Eye (tissue), 1 donor: ENCODE measurements at regions not wholly inside any gene's neighbourhood (a gene's known extent, or its start where the extent isn't known, plus 50 kb on each side); places are given as distances from the start of the nearest gene placed in this dataset.
"Not testable (repeated sequence)": the region's sequence is repeated elsewhere in the genome, so short reads cannot be mapped to it uniquely, and the experiment has no call there.

Experiments
- DNase-seq: peaks from one replicate; pipeline ENCODE4 v3.0.0-alpha.2; 2015

DNA sequence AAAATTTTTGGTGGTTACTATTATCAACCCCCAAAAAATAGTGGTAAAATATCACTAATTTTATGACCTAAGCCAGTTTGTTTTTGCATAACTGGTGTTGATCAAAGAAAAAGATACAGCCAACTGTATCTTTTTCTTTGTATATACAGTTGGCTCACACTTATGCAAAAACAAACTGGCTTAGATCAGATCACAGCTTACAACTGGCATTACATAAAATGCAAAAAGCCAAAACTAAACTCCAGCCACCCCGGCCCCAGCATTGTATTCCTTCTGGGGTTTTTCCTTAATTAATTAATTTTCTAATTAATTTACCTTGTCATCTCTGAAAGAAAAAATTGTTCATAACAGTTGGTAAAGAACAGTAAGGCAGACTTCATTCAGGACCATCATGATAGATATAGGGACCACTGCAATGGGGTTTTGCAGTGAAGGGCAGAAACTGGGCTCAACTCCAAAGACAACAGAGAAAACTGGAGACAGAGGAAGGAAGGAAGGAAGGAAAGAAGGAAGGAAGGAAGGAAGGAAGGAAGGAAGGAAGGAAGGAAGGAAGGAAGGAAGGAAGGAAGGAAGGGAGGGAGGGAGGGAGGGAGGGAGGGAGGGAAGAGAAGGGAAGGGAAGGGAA, 202.1 kb downstream of the HNRNPD start:
- DNase-seq = no peak

DNA sequence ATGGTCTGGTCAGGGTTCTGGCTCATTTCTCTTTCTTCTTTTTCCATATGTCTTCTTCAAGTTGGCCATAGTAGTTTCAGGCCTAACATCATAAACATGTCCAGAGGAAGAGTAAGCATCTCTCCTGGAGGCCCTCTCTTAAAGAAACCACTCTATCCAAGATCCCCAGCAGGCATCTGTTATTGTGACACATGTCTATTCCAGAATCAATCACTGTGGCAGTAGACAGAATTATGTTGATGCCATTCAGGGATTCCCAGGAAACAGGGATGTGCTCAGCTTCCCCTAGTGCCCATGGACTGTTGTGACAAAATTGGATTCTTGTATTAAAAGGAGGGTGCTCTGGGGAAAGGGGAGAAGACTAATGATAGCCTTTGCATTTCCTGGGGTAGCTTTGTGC, 224.0 kb downstream of the HNRNPD start:
- no peak for DNase-seq

DNA sequence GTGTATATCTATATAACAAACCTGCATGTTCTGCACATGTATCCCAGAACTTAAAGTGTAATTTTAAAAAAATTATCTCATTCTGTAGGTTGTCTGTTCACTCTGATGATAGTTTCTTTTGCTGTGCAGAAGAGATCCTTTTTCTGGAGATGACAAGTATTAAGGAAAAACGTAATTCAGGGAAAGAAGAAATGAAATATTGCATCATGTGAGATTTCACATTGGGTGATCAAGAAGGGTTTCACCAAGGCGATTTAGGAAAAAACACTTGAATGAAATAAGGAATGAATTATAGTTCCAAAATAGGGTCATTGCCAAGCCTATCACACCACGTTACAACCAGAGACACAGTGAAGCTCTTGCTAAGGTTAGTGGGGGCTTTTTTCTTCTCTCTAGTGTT, 227.9 kb downstream of the HNRNPD start:
- DNase-seq = no peak

DNA sequence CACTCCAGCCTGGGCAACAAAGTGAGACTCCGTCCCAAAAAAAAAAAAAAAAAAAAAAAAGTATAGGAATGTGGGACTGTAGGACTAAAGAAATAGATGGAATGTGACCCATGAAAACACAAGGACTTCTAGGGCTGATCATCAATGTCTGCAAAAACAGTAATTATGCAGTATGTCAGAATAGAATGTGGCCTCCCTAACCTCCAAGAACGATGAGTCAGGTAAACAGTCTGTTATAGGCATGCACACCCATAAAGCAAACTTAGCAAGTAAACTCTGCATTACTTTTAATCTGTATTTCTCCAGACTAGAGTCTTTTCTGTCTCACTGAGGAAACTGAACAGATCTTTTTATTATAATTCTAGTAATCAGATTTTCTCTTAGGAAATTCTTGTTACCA, 233.4 kb downstream of the HNRNPD start:
- no peak for DNase-seq

DNA sequence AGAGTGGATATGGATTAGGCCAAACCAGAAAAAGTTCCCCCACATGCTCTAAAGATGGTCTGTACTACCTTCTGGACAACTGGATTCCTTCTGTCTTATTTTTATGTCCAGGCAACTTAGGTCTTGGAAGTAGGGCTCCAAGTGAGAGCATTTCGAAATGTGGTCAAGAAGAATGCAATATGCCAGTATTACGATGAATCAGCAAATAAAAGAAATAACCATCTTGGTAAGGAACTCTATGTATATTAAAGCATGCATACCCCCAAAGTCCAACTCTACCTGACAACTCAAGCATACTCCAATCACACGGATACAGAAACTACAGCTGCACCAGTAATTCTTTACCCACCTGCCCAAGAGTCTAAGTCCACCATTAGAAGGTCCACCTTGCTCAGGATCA, 234.5 kb downstream of the HNRNPD start:
- DNase-seq = no peak

DNA sequence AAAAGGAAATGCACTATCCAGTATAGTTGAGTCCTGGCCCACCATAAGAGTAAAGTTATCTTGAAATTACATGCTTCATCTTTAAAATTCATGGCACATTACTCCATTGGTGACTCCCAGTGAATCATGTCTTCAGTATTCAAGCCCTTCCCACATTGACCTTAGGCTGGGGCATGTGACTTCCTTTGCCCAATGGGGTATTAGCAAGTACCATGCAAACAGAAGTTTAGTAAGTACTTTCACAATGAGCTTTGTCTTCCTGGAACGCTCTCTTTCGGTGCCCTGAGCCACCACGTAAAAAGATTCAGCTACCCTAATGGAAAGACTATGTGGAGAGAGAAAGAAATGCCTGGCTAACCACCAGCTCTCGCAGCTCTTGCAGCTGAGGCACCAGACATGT, 235.4 kb downstream of the HNRNPD start:
- DNase-seq = no peak

DNA sequence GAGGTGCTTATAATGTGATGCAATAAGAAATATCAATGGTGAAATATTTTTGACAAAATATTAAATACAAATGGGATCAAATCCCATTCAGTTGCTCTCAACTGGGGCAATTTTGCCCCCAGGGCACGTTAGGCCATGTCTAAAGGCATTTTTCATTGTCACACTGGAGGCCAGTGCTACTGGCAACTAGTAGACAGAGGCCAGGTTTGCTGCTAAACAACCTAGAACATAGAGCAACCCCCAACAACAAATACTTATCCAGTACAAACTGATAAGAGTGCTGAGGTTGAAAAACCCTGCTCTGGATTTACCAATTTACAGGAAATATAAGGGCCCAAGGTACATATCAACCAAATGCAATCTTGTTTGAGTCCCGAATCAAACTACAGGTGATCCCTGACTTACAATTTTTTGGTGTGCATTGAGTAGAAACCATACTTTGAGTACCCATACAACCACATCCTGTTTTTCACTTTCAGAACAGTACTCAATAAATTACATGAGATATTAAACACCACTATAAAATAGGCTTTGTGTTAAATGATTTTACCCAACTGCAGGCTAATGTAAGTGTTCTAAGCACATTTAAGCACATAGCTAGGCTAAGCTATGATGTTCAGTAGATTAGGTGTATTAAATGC, 237.5 kb downstream of the HNRNPD start:
- no peak for DNase-seq

DNA sequence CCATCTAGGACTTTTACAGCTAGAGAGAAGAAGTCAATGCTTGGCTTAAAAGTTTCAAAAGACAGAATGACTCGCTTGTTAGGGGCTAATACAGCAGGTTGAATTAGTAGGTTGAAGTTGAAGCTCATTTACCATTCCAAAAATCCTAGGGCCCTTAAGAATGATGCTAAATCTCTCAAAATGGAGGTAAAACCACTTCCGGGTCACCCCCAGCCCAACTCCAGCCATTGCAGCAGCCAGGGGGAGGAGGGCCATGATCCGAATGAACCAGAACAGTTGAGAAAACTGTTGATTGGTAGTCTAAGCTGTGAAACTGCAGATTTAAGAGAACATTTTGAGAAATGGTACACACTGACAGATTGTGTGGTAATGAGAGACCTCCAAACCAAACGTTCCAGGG, 245.4 kb downstream of the HNRNPD start:
- DNase-seq = no peak

DNA sequence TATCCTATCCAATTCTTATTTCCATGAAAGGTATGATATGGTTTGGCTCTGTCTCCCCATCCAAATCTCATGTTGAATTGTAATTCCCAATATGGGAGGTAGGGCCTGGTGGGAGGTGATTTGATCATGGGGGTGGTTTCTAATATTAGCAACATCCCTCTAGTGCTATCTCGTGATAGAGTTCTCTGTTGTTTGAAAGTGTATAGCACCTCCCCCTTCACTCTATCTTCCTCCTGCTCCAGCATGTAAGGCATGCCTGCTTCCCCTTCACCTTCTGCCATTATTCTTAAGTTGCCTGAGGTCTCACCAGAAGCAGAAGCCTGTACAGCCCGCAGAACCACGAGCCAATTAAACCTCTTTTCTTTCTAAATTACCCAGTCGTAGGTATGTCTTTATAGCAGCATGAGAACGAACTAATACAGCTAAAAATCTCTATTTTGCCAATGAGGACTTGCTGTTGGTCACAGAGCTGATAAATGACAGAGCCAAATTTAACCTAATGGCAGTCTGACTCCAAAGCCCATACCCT, 247.2 kb downstream of the HNRNPD start:
- no peak for DNase-seq

DNA sequence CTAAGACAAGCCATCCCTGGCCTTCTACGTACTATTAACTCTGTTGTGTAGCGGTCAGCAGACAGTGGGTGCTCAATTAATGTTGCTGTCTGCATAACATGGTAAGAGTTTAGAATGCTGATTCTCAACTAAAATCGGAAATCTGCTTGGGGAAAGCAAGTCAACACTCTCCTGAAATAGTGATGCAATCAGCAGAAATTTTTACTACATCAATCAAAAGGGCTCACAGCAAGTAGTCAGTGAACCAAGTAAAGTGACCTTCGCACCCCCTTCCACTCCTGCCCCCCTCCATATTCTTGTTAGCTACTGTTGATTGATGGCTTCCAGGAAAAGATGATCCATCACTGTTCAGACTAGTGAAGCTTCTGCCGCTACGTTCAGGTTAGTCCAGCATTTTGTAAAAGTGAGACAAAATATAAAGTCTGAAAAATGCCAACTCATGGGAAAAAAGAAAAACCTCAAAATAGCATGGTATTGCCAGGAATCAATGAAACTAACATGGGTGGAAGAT, 247.9 kb downstream of the HNRNPD start:
- DNase-seq = no peak

DNA sequence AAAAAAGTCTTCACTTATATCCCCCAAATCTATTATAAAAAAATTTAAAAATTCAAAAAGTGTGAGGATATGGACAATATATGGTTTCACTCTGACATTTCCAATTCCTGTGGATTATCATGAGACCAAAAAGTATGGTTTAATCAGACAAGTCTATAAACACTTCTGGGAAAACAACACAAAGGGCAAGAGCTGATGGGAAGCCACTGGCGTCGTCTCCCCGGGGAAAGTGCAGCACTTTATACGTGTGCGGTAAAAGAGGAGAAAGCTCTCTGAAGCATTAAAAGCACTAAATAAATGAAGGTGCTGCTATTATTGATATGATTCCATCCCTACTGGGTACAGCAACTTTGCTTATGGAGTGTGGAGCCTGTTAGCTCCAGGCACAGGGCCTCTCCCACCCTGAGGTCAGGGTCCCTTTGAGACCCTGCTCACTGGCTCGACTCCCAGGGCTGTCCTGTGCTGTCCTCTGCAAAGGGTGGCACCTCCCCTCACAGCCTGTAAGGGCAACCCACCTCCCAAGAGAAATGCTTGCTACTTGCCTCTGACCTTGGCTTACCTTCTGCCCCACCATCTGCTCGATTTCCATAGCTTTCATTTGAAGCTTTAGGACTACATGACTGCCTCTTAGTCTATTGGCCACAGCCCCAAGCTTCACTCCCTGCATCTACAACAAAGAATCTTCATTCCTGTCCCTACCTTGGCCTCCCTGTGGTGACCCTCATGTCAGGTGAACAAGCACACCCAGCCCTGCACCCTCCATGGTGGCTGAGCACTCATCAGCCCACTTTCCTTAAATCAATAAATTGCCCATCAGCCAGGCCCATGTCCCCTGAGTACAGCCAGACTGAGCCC, 248.6 kb downstream of the HNRNPD start:
- peak; percentile 68 for DNase-seq

DNA sequence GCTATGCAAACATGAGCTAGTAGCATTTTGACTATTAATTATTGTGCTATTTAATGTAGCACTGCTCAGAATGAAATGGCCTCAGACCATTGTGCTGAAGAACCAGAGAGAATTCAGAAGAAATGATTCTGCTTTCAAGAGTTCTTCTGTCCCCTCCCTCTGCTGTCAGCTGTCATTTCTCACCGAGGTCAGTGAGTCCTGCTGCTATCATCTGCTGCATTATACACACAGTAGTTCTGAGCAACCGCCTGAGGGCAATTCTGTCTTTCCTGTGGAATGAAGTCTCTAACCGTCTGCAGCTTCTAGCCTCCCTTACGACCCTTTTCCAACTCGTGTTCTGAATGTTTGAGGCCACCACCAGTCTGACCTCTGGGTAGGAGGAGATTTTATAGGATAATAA, 249.4 kb downstream of the HNRNPD start:
- peak; percentile 89 for DNase-seq

DNA sequence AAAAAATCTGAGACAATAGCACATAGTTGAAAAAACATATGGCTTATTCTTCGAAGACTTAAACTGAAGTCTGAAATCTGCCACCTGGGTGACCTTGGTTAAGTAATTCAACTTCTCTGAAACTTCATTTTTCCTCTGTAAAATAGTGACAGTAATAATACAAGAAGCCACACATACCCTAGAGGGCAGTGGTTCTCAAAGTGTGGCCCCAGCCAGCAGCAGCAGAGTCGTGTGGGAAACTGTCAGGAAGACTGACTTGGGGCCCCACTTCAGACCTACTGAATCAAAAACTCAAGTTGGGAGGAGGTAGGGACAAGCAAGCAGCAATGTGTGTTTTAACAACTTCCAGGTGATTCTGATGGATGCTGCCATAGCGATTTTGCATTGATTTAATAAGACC, 249.9 kb downstream of the HNRNPD start:
- DNase-seq = no peak

DNA sequence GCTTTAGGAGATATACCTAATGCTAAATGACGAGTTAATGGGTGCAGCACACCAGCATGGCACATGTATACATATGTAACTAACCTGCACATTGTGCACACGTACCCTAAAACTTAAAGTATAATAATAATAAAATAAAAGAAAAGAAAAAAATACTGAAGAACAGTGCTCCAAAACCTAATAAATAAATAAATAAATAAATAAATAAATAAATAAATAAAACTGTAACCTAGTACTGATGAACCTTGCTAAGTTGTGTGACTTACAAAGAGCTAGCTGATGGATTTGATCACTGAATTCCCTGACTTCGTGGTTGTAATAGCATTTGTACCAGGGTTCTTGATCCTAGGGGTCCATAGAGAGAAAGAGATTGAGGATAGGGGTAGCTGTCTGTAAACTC, 258.6 kb downstream of the HNRNPD start:
- not testable (repeated sequence) for DNase-seq

DNA sequence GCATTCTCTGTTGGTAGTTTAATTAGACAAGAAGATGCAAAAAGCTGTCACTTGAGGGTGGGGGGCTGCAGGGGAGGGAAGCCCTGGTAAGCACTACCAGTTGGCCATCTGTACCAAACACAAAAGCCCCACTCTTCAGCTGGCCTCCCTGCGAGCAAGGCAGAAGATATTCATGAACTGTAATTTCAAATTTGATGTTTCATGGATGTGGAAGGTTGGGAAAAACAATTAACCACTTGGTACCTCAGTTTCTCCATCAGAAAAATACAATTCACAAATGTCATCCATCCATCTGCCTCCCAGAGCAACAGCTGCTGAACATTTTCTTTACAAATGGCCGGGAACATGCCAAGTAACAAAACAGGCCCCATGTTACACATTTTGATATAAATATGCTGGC, 265.3 kb downstream of the HNRNPD start:
- DNase-seq = no peak

DNA sequence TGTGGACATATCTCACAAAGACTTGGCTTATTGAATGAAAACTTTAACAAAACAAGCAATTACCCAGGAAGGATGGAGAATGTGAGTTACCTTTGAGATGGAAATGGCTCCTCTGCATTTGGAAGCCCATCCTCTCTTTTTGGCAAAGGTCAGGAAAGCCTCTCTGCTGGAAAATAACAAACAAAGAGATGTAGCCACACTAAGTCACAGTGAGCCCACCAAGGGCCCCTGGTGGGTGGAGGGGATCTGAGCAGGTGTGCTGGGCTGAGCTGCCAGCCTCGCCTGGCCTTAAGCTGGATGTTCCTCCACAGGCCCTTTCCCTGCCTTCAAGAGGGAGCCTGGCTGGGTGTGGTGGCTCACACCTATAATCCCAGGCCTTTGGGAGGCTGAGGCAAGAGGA, 269.2 kb downstream of the HNRNPD start:
- no peak for DNase-seq

DNA sequence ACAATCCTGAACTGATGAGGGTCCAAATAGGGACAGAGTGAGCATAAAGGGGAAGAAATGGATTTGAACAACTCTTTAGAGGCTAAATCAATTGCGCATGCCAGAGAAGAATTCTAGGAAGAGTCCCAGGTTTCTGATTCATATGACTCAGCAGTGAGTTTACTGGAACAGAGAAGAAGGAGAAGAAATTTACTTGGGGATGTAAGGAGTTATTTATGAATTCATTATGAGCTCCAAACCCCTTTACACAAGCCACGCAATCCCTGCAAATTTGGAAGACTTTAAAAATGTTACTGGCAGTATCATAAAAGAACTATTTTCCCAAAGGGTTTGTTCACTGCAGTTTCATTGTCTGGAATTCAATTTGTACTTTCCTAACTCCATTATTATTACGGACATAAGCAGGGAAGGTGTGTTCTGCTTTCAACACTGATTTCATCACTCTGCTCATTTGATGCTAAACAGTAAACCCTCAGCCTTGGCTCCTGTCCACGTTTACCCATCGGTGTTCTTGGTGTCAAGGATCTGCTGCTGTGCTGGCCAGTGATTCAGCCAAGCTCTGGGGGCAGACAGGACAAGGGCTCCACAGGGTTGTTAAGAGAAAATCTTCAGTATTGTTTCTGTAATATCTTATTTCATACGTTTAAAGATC, 273.7 kb downstream of the HNRNPD start:
- no peak for DNase-seq

DNA sequence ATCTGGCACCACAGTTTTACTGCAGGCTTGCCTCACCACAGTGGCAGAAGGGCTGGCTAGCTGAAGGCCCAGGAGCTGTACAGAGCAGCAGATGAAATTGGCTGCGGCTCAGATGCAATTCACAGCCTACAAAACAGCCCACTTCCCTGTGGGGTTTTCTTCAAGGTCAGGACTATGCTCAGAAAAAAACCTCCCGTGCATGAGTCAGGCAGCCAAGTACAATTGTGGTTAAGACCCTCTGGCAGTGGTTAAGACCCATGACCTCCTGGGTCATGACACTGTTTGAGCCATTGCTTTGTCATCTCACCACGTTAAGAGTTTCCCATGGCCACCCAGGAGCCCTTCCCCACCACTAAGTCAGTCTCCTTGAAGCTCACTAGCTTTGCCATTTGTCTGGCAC, 276.3 kb downstream of the HNRNPD start:
- no peak for DNase-seq

DNA sequence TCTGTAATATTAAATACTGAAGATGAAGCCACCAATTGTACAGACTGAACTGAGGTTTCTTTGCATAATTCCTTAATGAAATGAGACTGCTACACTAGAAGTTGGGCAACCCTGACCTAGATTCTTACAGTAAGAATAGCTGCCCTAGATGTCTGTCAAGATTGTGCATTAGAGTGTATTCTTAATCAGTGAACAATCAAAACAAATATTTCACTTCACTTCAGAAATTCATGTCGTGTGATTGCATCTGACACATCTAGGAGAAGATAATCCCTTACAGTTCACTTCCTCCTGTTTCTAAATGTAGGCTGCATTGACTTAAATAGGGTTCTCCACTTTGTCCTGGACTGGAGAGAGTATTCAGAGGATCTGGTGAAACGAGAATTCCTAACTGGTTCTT, 283.1 kb downstream of the HNRNPD start:
- peak; percentile 92 for DNase-seq

DNA sequence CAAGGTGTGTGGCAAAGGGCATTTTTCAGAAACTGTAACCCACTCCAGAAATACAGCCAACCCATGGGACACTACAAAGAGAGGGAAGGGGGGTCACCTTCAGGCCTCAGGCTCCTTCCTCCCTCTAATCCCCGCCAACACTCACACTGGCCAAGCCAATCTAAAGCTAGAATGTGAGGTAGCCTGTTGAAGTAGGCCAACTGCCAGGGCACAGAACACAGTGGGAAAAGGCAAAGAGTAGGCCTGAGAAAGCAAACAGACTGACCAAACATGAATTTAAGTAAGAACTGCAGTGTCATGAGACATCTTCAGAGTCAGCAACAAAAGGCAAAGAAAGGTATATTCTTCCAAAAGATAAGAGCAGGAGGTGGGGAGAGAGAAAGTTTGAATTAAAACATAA, 289.0 kb downstream of the HNRNPD start:
- DNase-seq = no peak

DNA sequence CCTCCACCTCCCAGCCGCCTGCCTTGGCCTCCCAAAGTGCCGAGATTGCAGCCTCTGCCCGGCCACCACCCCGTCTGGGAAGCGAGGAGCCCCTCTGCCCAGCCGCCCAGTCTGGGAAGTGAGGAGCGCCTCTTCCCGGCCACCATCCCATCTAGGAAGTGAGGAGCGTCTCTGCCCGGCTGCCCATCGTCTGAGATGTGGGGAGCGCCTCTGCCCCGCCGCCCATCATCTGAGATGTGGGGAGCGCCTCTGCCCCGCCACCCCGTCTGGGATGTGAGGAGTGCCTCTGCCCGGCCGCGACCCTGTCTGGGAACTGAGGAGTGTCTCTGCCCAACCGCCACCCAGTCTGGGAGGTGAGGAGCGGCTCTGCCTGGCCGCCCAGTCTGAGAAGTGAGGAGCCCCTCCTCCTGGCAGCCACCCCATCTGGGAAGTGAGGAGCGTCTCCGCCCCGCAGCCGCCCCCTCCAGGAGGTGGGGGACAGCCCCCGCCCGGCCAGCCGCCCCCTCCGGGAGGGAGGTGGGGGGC, 296.3 kb downstream of the HNRNPD start:
- not testable (repeated sequence) for DNase-seq

DNA sequence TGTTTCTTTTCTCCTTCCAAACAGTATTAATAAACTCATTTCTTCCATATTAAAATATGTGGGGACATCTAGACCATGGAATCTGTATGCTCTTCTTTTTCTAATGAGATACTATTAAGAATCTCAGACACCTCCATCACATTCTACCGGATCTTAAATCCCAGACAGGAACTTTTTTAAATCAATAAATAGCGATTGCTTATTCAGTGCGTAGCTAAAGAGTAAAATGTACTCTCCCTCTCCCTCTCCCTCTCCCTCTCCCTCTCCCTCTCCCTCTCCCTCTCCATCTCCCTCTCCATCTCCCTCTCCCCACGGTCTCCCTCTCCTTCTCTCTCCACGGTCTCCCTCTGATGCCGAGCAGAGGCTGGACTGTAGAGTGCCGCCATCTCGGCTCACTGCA, 297.0 kb downstream of the HNRNPD start:
- no peak for DNase-seq

DNA sequence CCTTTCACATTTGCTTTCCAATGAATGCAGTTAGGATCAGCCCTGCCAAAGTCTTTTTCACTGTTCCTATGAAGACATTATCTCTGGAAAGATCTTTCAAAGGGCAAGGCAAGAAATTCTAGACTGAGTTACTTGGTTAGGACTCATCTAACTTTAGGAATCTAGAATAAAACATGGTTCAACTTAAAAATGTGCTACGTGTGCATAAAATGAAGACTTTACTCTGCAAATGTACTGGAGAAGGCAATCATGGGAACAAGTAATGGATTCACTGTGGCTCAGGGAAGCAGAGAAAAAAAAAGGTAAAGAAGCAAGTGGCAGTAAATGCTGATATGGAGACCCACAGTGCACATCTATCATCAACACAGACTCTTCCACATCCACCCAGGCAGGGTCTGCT, 297.4 kb downstream of the HNRNPD start:
- DNase-seq = no peak
